Mucosa of descending colon (tissue), 3 donors: ENCODE measurements at regions not wholly inside any gene's neighbourhood (a gene's known extent, or its start where the extent isn't known, plus 50 kb on each side); places are given as distances from the start of the nearest gene placed in this dataset.

Source experiments
- ATAC-seq: fragments of 200-7000 bp; cut with Tn5 transposase; one replicate; pipeline ENCODE4 v1.9.1; 2020; ENCODE audit warnings: mild to moderate bottlenecking, moderate library complexity
- DNase-seq, 3 donors: peaks; one replicate each; pipeline ENCODE4 v3.0.0-alpha.2; 2020
- H3K36me3 ChIP-seq: fragments of 200-600 bp; one replicate; pipeline ENCODE4 v1.8.0; 2021; ENCODE audit warnings: low read depth, mild to moderate bottlenecking
- H3K4me1 ChIP-seq: fragments of 200-600 bp; one replicate; pipeline ENCODE4 v1.8.0; 2021; ENCODE audit warnings: low read depth, mild to moderate bottlenecking
- H3K4me3 ChIP-seq: fragments of 200-600 bp; one replicate; pipeline ENCODE4 v1.8.0; 2021; ENCODE audit warnings: mild to moderate bottlenecking
- H3K9me3 ChIP-seq: fragments of 200-600 bp; one replicate; pipeline ENCODE4 v1.8.0; 2021; ENCODE audit warnings: mild to moderate bottlenecking
- CTCF ChIP-seq: fragments of 200-600 bp; IDR thresholded peaks from one replicate; pipeline ENCODE4 v1.8.0; 2022; ENCODE audit warnings: antibody characterized with exemption, mild to moderate bottlenecking
- intact Hi-C, 2 donors: fragments of 100-400 bp; cut with DNase I in 1 of 2; cut with micrococcal nuclease in 1 of 2; formaldehyde crosslinking; loops; one replicate each; pipeline versions ENCODE4 v1.11.0 to v1.11.1; 2022; cut with DNase I, micrococcal nuclease
- donor health status: DM: no; HTN: no; CAD: no; lungs with moderate emphysema.
- donor health status: DM: no; HTN: no; CAD: no.
- donor health status: DM: no; HTN: yes; CAD: no.

GRCh38 chr15:88739541-88739940 is 63.7 kb upstream of the ACAN start:
- intact Hi-C loops = no loop called here
- ATAC-seq (no peak), DNase-seq (no peak)
- H3K9me3 ChIP-seq = no peaks in the 10 kb centered on the region
- H3K4me3 ChIP-seq = no peak overlapping the region
- no peaks in the 10 kb centered on the region for H3K36me3 ChIP-seq
- no peak for TF ChIP-seq CTCF
- H3K4me1 ChIP-seq = no peaks in the 10 kb centered on the region

- no peak for DNase-seq
- H3K4me3 ChIP-seq = no peak overlapping the region
- no peaks in the 10 kb centered on the region for H3K4me1 ChIP-seq
- H3K9me3 ChIP-seq = no peaks in the 10 kb centered on the region
- no peaks in the 10 kb centered on the region for H3K36me3 ChIP-seq
- TF ChIP-seq CTCF = no peak
- intact Hi-C loops = no loop called here
- no peak for ATAC-seq
Measured at GRCh38 chr15:88740356-88740755, 62.9 kb upstream of the ACAN start.

- ATAC-seq (no peak), DNase-seq (no peak)
- Histone ChIP-seq H3K4me3 (no peak overlapping the region), H3K9me3 (no peaks in the 10 kb centered on the region), H3K36me3 (no peaks in the 10 kb centered on the region), H3K4me1 (no peaks in the 10 kb centered on the region)
- intact Hi-C loops = no loop called here
- TF ChIP-seq CTCF = no peak
Measured at GRCh38 chr15:88741046-88741445, 62.2 kb upstream of the ACAN start.

- intact Hi-C loops = no loop called here
- no peaks in the 10 kb centered on the region for H3K9me3 ChIP-seq
- DNase-seq (no peak), ATAC-seq (no peak)
- no peaks in the 10 kb centered on the region for H3K4me1 ChIP-seq
- H3K4me3 ChIP-seq = no peak overlapping the region
- no peak for TF ChIP-seq CTCF
- H3K36me3 ChIP-seq = no peaks in the 10 kb centered on the region
Measured at GRCh38 chr15:88741671-88742070, 61.6 kb upstream of the ACAN start.

GRCh38 chr15:88742161-88742560 is 61.1 kb upstream of the ACAN start:
- TF ChIP-seq CTCF = no peak
- no peak for ATAC-seq
- intact Hi-C loops = no loop called here

GRCh38 chr15:88744548-88745020 is 58.7 kb upstream of the ACAN start:
- H3K4me3 ChIP-seq = no peak overlapping the region
- TF ChIP-seq CTCF = no peak
- H3K9me3 ChIP-seq = no peaks in the 10 kb centered on the region
- ATAC-seq (no peak), DNase-seq (no peak)
- H3K36me3 ChIP-seq = no peaks in the 10 kb centered on the region
- intact Hi-C loops = no loop called here
- no peaks in the 10 kb centered on the region for H3K4me1 ChIP-seq

More at GRCh38 chr15:88742161-88742560, 61.1 kb upstream of the ACAN start:
- DNase-seq = no peak
- Histone ChIP-seq H3K36me3 (no peaks in the 10 kb centered on the region), H3K4me1 (no peaks in the 10 kb centered on the region), H3K4me3 (no peak overlapping the region), H3K9me3 (no peaks in the 10 kb centered on the region)
